ENCODE measurements at regions not wholly inside any gene's neighbourhood (a gene's known extent, or its start where the extent isn't known, plus 50 kb on each side); places are given as distances from the start of the nearest gene placed in this dataset.

DNA sequence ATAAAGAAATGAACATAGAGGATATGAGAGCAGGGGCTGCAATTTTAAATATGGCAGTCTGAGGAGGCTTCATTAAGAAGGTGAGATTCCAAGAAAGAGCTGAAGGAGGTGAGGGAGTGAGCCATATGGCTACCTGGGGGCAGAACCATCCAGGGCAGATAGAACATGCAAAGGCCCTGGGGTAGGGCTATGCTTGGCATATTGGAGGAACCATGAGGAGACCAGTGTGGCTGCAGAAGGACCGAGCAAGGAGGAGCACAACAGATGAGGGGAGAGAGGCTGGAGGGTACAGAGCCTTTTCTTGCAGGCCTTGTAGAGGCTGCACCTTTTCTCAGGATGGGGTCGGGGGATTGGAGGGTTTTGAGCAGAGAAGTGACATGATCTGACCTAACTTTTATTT is 69.5 kb upstream of the GATA6 start:
- in situ Hi-C loops (cut with MboI; ENCODE audit: low pct_unique_long_range_greater_than_20kb, low sequenced_read_pairs), result no loop called here
- no peak for DNase-seq

DNA sequence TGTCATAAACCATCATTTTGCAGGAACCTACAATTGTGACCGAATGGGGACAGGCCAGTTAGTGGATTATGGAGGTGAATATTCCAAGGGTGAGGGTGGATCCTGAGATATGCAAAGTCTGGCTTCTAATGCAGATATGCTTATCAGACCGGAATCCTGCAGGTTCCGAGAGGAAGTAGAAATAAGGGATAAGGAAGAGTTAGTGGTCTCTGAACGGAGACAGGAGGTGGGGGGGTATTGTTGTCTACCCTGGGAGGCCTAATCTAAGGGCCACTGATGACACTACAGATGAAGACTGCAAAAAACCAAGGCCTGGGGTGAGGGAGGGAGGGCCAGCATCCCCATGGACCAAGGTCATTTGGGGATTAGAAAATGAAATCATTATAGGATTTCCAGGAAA is 67.7 kb upstream of the GATA6 start:
- in situ Hi-C loops (cut with MboI; ENCODE audit: low pct_unique_long_range_greater_than_20kb, low sequenced_read_pairs), result no loop called here
- DNase-seq, result no peak

DNA sequence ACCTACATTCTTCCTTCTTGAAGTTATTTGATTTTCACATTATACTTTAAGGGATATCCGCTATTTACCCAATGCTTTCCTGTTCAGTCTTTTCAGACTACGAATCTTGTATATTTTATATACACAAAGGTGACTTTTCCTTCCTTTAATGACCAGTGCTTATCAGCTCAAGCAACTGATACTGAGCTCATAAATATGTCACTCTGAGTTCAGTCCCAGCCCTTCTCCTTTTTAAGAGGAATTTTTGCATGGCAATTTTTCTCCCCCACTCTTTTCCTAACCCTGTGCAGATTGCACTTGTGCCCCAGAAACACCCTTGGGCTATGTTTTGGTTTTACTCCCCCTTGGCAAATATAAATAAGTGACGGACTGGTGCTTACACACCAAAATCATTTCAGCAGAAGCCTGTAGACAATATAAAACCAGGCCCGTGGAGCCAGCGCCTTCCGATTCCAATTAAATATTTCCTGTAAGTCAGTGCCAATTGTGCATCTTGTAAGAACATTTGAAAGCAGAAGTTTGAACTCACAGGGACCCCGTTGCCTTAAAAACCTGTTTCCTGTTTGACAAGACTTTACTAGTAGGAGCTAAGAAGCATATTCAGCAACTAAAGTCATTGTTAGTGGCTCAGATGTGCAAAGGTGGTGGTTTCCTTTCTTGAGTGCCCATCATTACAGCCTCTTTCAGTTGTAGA is 66.3 kb upstream of the GATA6 start:
- peak; percentile 94 for DNase-seq
- in situ Hi-C loops (cut with MboI; ENCODE audit: low pct_unique_long_range_greater_than_20kb, low sequenced_read_pairs), result no loop called here

DNA sequence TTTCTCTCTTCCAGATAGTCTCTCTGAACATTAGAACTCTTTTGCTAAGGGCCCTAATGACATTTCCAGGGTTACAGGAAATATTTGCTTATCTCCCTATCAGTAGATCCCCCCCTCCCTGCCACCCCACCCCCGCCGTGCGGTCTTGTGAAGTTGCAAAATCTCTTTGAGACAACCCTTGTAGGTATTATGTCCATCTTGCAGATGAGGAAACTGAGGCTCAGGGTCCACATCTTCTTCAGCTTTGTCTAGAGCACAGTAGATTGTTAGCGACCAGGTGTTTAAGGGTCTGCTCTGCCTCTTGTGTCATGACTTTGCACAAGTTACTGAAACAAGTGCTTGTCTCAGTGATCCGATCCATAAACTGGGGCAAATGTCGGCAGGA is 65.8 kb upstream of the GATA6 start:
- in situ Hi-C loops (cut with MboI; ENCODE audit: low pct_unique_long_range_greater_than_20kb, low sequenced_read_pairs), result no loop called here
- no peak for DNase-seq

DNA sequence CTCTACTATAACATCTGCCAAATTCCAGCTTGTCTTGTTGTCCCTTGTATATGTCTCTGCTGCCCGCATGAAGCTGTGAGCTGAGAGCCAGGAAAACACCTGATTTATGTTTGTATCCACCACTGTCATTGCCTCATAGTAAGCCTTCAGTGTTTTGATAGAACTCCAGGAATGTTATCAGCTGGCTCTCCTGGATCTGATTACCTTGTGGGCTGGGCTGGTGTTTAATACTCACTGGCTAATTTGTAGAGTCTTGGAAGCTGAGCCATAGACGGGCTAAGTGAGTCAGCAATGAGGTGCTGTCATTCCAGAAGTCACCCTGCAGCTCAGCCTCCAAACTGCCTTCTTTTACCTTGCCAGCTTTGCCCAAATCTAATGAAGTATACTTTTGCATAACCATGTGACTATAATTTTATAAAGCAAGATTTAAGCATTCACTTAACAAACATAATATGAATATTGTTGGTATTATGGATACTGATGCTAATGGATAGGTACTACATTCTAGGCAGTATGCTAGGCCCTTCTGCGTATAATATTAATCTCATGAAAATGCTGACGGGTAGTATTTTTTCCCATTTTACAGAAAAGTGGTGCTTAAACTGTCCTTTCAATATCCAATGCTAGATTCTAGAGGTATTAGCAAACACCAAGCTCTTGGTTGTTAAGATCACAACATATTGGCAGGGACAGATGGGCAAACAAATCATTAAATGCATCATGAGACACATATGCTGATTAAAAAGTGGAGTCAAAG is 62.7 kb upstream of the GATA6 start:
- in situ Hi-C loops (cut with MboI; ENCODE audit: low pct_unique_long_range_greater_than_20kb, low sequenced_read_pairs), result no loop called here
- DNase-seq, result no peak

DNA sequence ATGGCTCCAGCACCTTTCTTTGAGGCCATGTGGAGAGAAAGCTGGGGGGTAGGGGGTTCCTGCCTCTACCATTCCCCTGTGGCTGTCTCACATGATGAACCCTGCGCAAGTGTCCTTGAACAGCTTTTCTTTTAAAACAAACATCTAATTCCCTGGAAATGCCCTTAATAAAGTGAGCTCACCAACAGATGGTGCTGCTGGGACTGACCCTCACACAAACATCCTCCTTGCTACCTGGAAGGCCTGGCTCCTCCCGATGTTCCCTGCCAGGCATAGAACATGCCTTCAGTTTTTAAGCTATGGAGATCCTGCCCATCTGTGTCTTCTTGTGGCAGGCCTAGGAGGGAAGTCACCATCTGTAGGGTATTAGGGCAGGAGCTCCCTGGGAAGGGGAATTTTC is 60.7 kb upstream of the GATA6 start:
- no peak for DNase-seq
- in situ Hi-C loops (cut with MboI; ENCODE audit: low pct_unique_long_range_greater_than_20kb, low sequenced_read_pairs), result no loop called here

DNA sequence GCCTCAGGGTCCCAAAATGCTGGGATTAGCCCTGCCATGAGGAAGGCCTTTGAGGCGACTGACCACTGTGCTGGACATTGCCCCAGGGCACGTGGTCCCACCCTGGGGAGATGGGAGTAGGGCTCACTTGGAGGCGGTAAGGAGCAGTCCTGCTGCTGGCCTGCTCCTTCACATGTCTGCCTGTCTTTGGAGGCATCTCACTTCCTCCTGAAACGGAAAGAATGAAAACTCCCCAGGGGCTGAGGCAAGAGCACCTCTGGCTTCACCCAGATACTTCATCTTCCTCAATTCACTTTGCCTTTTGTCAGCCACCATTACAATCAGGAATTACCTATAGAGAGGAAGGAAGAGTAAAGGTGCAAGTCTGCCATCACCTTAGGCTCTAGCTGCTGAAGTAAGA is 59.9 kb upstream of the GATA6 start:
- in situ Hi-C loops (cut with MboI; ENCODE audit: low pct_unique_long_range_greater_than_20kb, low sequenced_read_pairs), result no loop called here
- no peak for DNase-seq

DNA sequence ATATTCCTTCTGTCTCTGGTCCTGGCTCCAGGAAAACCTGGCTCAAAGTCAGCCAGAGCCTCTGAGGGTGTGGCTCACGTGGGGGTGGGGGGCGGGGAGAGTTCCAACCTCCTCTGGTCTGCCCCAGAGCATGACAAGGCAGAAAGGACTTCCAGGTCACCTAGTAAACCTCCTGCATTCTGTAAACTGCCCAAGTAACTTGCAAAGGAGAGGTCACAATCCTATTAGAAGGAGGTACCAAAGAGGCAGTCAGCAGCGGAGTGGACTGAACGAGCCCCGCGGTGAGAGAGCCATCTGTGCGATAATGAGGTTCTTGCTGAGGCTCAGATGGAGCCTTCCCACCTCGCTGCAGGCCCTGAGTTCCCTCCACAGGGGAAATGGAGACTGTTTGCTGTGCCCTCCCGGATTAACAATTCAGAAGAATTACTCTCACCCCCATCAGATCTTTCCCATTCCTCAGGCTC is 58.9 kb upstream of the GATA6 start:
- in situ Hi-C loops (cut with MboI; ENCODE audit: low pct_unique_long_range_greater_than_20kb, low sequenced_read_pairs), result no loop called here
- DNase-seq, result no peak

DNA sequence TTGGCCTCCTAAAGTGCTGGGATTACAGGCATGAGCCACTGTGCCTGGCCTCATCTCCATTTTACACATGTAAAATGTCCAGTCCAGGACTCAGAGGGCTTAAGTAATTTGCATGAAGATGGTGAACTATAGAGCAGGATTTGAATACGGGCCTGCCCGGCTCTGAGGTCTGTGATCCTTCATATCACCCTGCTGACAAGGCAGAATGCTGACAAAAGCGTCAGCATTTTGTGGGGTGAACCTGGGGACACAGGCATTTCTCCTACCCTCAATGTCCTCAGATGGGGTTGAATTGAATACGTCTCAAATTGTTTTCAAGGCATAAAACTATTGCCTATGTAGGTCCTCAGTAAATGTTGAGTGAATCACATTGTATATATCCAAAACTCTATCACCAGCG is 57.2 kb upstream of the GATA6 start:
- in situ Hi-C loops (cut with MboI; ENCODE audit: low pct_unique_long_range_greater_than_20kb, low sequenced_read_pairs), result no loop called here
- DNase-seq, result no peak

DNA sequence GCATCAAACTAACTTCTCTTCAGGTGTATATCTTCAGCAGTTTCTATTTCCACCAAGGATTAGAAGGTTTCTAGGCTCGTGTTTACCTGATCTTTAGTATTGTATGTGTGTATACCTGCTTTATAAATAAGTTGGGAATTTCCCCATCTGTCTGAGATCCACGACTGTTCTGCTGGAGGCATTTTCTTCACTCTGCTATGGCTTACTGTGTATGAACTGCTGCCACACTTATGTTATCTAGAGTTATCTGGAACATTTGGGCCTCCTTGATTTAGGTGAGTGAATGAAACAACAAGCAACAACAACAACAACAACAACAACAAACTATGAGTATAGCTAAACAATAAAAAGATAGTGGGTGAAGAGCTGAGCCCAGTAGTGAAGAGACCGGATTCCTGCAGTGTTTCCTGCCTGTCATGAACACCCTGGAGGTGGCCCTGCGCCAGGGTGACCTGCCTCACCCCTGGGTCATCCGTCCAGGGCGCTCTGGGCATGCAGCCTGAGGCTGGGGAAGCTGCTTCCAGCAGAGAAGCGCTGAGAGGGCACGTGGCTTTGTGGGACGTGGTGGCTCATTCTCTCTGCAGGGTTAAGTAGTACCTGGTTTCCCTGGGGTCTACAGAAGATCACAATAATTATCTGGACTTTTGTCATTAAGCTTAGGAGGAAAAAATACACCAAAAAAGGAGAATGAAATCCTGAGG is 56.1 kb upstream of the GATA6 start:
- DNase-seq, result no peak
- in situ Hi-C loops (cut with MboI; ENCODE audit: low pct_unique_long_range_greater_than_20kb, low sequenced_read_pairs), result no loop called here

DNA sequence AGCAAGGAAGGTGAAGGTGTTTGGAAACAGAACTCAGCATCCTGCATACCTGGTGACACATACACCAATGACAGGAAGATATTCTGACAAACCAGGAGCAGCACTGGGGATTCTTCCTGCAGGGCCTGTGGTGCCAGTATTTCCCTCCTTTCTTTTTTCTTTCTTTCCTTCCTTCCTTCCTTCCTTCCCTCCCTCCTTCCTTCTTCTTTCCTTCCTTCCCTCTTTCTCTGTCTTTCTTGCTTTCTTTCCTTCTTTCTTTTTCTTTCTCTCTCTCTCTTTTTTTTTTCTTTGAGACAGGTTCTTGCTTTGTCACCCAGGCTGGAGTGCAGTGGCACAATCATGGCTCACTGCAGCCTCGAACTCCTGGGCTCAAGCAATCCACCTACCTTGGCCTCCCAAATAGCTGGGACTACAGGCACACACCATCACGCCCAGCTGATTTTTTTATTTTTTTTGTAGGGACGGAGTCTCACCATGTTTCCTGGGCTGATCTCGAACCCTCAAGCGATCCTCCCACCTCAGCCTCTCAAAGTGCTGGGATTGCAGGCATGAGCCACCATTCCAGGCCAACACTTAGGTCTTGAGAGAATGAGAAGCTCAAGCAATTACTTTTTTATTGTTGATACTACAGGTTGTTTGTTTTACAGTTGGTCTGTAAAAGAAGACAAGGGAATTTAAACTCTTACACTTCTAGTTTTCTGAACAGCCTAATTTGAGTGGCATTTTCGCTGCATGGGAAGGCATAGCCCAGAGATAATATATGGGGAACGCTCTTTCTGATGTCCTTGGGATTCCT is 54.7 kb upstream of the GATA6 start:
- DNase-seq, result no peak
- in situ Hi-C loops (cut with MboI; ENCODE audit: low pct_unique_long_range_greater_than_20kb, low sequenced_read_pairs), result no loop called here

DNA sequence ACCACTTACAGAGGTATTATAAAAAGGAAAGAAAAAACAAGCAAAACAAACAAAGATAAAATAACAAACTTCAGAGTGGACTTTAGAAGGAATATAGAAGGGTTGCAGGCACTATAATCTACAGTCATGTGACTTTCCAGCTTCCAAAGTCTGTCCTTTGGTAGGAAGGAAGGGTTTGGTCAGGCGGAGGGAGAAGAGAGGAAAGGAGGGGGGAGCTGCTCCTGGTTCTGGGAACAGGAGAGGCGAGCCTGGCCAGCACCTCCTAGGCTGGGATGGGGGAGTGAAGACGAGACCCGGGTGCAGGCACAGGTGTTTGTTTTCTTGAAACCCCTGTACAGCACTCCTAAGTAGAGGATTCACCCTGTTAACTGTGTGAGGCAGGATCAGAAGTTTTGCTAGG is 53.8 kb upstream of the GATA6 start:
- in situ Hi-C loops (cut with MboI; ENCODE audit: low pct_unique_long_range_greater_than_20kb, low sequenced_read_pairs), result no loop called here
- DNase-seq, result no peak

Measured in KBM-7 (cell line).